ENCODE measurements at regions not wholly inside any gene's neighbourhood (a gene's known extent, or its start where the extent isn't known, plus 50 kb on each side); places are given as distances from the start of the nearest gene placed in this dataset.

- H3K27me3 ChIP-seq (replicated peaks; ENCODE audit: control insufficient read depth, insufficient read depth, low read length, poor library complexity, severe bottlenecking): no peaks in the 10 kb centered on the region
- no peaks in the 10 kb centered on the region for H3K9me3 ChIP-seq (ENCODE audit: control insufficient read depth, low read length)
- no peaks in the 10 kb centered on the region for H3K36me3 ChIP-seq (ENCODE audit: control insufficient read depth, insufficient read depth, low read length)
- H3K4me3 ChIP-seq (ENCODE audit: insufficient read depth, low read depth, low read length, poor library complexity, severe bottlenecking): no peak overlapping the region
- no peak overlapping the region for H3K27ac ChIP-seq (ENCODE audit: insufficient read depth, low read length, poor library complexity, severe bottlenecking)
- H3K4me1 ChIP-seq (ENCODE audit: control insufficient read depth, insufficient read depth, low read length, poor library complexity, severe bottlenecking): no peaks in the 10 kb centered on the region
- DNase-seq: no peak
These were observed 205.7 kb downstream of the FOXD2 start for GRCh38 chr1:47643306-47644211.

- H3K4me3 ChIP-seq (ENCODE audit: insufficient read depth, low read depth, low read length, poor library complexity, severe bottlenecking): no peak overlapping the region
- no peaks in the 10 kb centered on the region for H3K36me3 ChIP-seq (ENCODE audit: control insufficient read depth, insufficient read depth, low read length)
- DNase-seq: no peak
- no peak overlapping the region for H3K27ac ChIP-seq (ENCODE audit: insufficient read depth, low read length, poor library complexity, severe bottlenecking)
- H3K27me3 ChIP-seq (replicated peaks; ENCODE audit: control insufficient read depth, insufficient read depth, low read length, poor library complexity, severe bottlenecking): no peaks in the 10 kb centered on the region
- no peaks in the 10 kb centered on the region for H3K4me1 ChIP-seq (ENCODE audit: control insufficient read depth, insufficient read depth, low read length, poor library complexity, severe bottlenecking)
- H3K9me3 ChIP-seq (ENCODE audit: control insufficient read depth, low read length): no peaks in the 10 kb centered on the region
These were observed 206.3 kb downstream of the FOXD2 start for GRCh38 chr1:47644212-47644573.

GRCh38 chr1:47645151-47645550 lies 207.3 kb downstream of the FOXD2 start:
- Histone ChIP-seq H3K27ac (ENCODE audit: insufficient read depth, low read length, poor library complexity, severe bottlenecking) (no peak overlapping the region), H3K4me3 (ENCODE audit: insufficient read depth, low read depth, low read length, poor library complexity, severe bottlenecking) (no peak overlapping the region), H3K27me3 (replicated peaks; ENCODE audit: control insufficient read depth, insufficient read depth, low read length, poor library complexity, severe bottlenecking) (no peaks in the 10 kb centered on the region), H3K4me1 (ENCODE audit: control insufficient read depth, insufficient read depth, low read length, poor library complexity, severe bottlenecking) (no peaks in the 10 kb centered on the region), H3K36me3 (ENCODE audit: control insufficient read depth, insufficient read depth, low read length) (no peaks in the 10 kb centered on the region), H3K9me3 (ENCODE audit: control insufficient read depth, low read length) (no peaks in the 10 kb centered on the region)
- no peak for DNase-seq

- no peak for DNase-seq
- Histone ChIP-seq H3K27me3 (replicated peaks; ENCODE audit: control insufficient read depth, insufficient read depth, low read length, poor library complexity, severe bottlenecking) (no peaks in the 10 kb centered on the region), H3K27ac (ENCODE audit: insufficient read depth, low read length, poor library complexity, severe bottlenecking) (no peak overlapping the region)
These were observed 208.8 kb downstream of the FOXD2 start for GRCh38 chr1:47646676-47647075.

GRCh38 chr1:47647327-47647845 lies 209.5 kb downstream of the FOXD2 start:
- H3K4me3 ChIP-seq (ENCODE audit: insufficient read depth, low read depth, low read length, poor library complexity, severe bottlenecking): no peak overlapping the region
- H3K9me3 ChIP-seq (ENCODE audit: control insufficient read depth, low read length): no peaks in the 10 kb centered on the region
- no peaks in the 10 kb centered on the region for H3K4me1 ChIP-seq (ENCODE audit: control insufficient read depth, insufficient read depth, low read length, poor library complexity, severe bottlenecking)
- H3K36me3 ChIP-seq (ENCODE audit: control insufficient read depth, insufficient read depth, low read length): no peaks in the 10 kb centered on the region
- H3K27me3 ChIP-seq (replicated peaks; ENCODE audit: control insufficient read depth, insufficient read depth, low read length, poor library complexity, severe bottlenecking): no peaks in the 10 kb centered on the region
- no peak for DNase-seq
- H3K27ac ChIP-seq (ENCODE audit: insufficient read depth, low read length, poor library complexity, severe bottlenecking): no peak overlapping the region

More at GRCh38 chr1:47646676-47647075, 208.8 kb downstream of the FOXD2 start:
- H3K4me3 ChIP-seq (ENCODE audit: insufficient read depth, low read depth, low read length, poor library complexity, severe bottlenecking): no peak overlapping the region
- H3K36me3 ChIP-seq (ENCODE audit: control insufficient read depth, insufficient read depth, low read length): no peaks in the 10 kb centered on the region
- H3K4me1 ChIP-seq (ENCODE audit: control insufficient read depth, insufficient read depth, low read length, poor library complexity, severe bottlenecking): no peaks in the 10 kb centered on the region
- no peaks in the 10 kb centered on the region for H3K9me3 ChIP-seq (ENCODE audit: control insufficient read depth, low read length)

GRCh38 chr1:47650205-47650604 lies 212.4 kb downstream of the FOXD2 start:
- no peaks in the 10 kb centered on the region for H3K36me3 ChIP-seq (ENCODE audit: control insufficient read depth, insufficient read depth, low read length)
- no peak overlapping the region for H3K27ac ChIP-seq (ENCODE audit: insufficient read depth, low read length, poor library complexity, severe bottlenecking)
- no peaks in the 10 kb centered on the region for H3K9me3 ChIP-seq (ENCODE audit: control insufficient read depth, low read length)
- no peak overlapping the region for H3K4me3 ChIP-seq (ENCODE audit: insufficient read depth, low read depth, low read length, poor library complexity, severe bottlenecking)
- H3K4me1 ChIP-seq (ENCODE audit: control insufficient read depth, insufficient read depth, low read length, poor library complexity, severe bottlenecking): no peaks in the 10 kb centered on the region
- DNase-seq: no peak
- no peaks in the 10 kb centered on the region for H3K27me3 ChIP-seq (replicated peaks; ENCODE audit: control insufficient read depth, insufficient read depth, low read length, poor library complexity, severe bottlenecking)

GRCh38 chr1:47650611-47651010 lies 212.8 kb downstream of the FOXD2 start:
- no peak overlapping the region for H3K27ac ChIP-seq (ENCODE audit: insufficient read depth, low read length, poor library complexity, severe bottlenecking)
- DNase-seq: no peak
- no peak overlapping the region for H3K4me3 ChIP-seq (ENCODE audit: insufficient read depth, low read depth, low read length, poor library complexity, severe bottlenecking)
- H3K36me3 ChIP-seq (ENCODE audit: control insufficient read depth, insufficient read depth, low read length): no peaks in the 10 kb centered on the region
- H3K9me3 ChIP-seq (ENCODE audit: control insufficient read depth, low read length): no peaks in the 10 kb centered on the region
- H3K27me3 ChIP-seq (replicated peaks; ENCODE audit: control insufficient read depth, insufficient read depth, low read length, poor library complexity, severe bottlenecking): no peaks in the 10 kb centered on the region
- no peaks in the 10 kb centered on the region for H3K4me1 ChIP-seq (ENCODE audit: control insufficient read depth, insufficient read depth, low read length, poor library complexity, severe bottlenecking)

- Histone ChIP-seq H3K9me3 (ENCODE audit: control insufficient read depth, low read length) (no peaks in the 10 kb centered on the region), H3K4me1 (ENCODE audit: control insufficient read depth, insufficient read depth, low read length, poor library complexity, severe bottlenecking) (no peaks in the 10 kb centered on the region), H3K27ac (ENCODE audit: insufficient read depth, low read length, poor library complexity, severe bottlenecking) (no peak overlapping the region), H3K4me3 (ENCODE audit: insufficient read depth, low read depth, low read length, poor library complexity, severe bottlenecking) (no peak overlapping the region), H3K36me3 (ENCODE audit: control insufficient read depth, insufficient read depth, low read length) (no peaks in the 10 kb centered on the region), H3K27me3 (replicated peaks; ENCODE audit: control insufficient read depth, insufficient read depth, low read length, poor library complexity, severe bottlenecking) (no peaks in the 10 kb centered on the region)
- DNase-seq: no peak
These were observed 213.7 kb downstream of the FOXD2 start for GRCh38 chr1:47651311-47652089.

- no peak overlapping the region for H3K27ac ChIP-seq (ENCODE audit: insufficient read depth, low read length, poor library complexity, severe bottlenecking)
These were observed 217.9 kb downstream of the FOXD2 start for GRCh38 chr1:47655521-47656300.

More at GRCh38 chr1:47655521-47656300, 217.9 kb downstream of the FOXD2 start:
- H3K4me1 ChIP-seq (ENCODE audit: control insufficient read depth, insufficient read depth, low read length, poor library complexity, severe bottlenecking): no peaks in the 10 kb centered on the region
- no peaks in the 10 kb centered on the region for H3K27me3 ChIP-seq (replicated peaks; ENCODE audit: control insufficient read depth, insufficient read depth, low read length, poor library complexity, severe bottlenecking)
- no peak for DNase-seq
- H3K4me3 ChIP-seq (ENCODE audit: insufficient read depth, low read depth, low read length, poor library complexity, severe bottlenecking): no peak overlapping the region
- H3K9me3 ChIP-seq (ENCODE audit: control insufficient read depth, low read length): no peaks in the 10 kb centered on the region
- H3K36me3 ChIP-seq (ENCODE audit: control insufficient read depth, insufficient read depth, low read length): no peaks in the 10 kb centered on the region

Data from effector memory CD4-positive, alpha-beta T cell (primary cell).